HFF-Myc (cell line): ENCODE measurements at regions not wholly inside any gene's neighbourhood (a gene's known extent, or its start where the extent isn't known, plus 50 kb on each side); places are given as distances from the start of the nearest gene placed in this dataset.

Source experiments
- DNase-seq: peaks from one replicate; pipeline ENCODE4 v3.0.0-alpha.2; 2011; ENCODE audit warnings: low read depth; ENCODE audit errors: extremely low read depth
- H3K4me3 ChIP-seq: replicated peaks from 2 replicates; pipeline ENCODE4 v1.5.1; 2011; ENCODE audit warnings: low read depth, mild to moderate bottlenecking, control low read depth, low read length
- CTCF ChIP-seq: IDR thresholded peaks from 2 replicates; pipeline ENCODE4 v1.5.1; 2012; ENCODE audit warnings: mild to moderate bottlenecking, low read depth, low read length, control low read depth; ENCODE audit errors: missing control alignments

- TF ChIP-seq CTCF: no peak
- H3K4me3 ChIP-seq: no peak overlapping the region
- no peak for DNase-seq
Observed at GRCh38 chr3:150069154-150069527, 98.4 kb upstream of the PFN2 start.

GRCh38 chr3:150068440-150069153 is 97.9 kb upstream of the PFN2 start:
- DNase-seq: no peak
- no peak overlapping the region for H3K4me3 ChIP-seq
- TF ChIP-seq CTCF: no peak

GRCh38 chr3:150067561-150067960 is 96.9 kb upstream of the PFN2 start:
- H3K4me3 ChIP-seq: no peak overlapping the region
- TF ChIP-seq CTCF: no peak
- no peak for DNase-seq

GRCh38 chr3:150064971-150065370 is 94.3 kb upstream of the PFN2 start:
- H3K4me3 ChIP-seq: no peak overlapping the region
- DNase-seq: no peak
- TF ChIP-seq CTCF: no peak

GRCh38 chr3:150063237-150063636 is 92.5 kb upstream of the PFN2 start:
- no peak for TF ChIP-seq CTCF
- no peak for DNase-seq
- no peak overlapping the region for H3K4me3 ChIP-seq

- no peak for DNase-seq
- peak overlapping the region; percentile 1; the same call in 1 of the 2 replicates for H3K4me3 ChIP-seq
- TF ChIP-seq CTCF: no peak
Observed at GRCh38 chr3:150062492-150062891, 91.8 kb upstream of the PFN2 start.
